ENCODE measurements at regions not wholly inside any gene's neighbourhood (a gene's known extent, or its start where the extent isn't known, plus 50 kb on each side); places are given as distances from the start of the nearest gene placed in this dataset.

GRCh38 chr6:54019860-54020259 lies 91.4 kb upstream of the MLIP start:
- TF ChIP-seq CTCF (IDR thresholded peaks at IDR 0.05) = no peak

GRCh38 chr6:54020334-54020733 lies 90.9 kb upstream of the MLIP start:
- no peak for TF ChIP-seq CTCF (IDR thresholded peaks at IDR 0.05)

GRCh38 chr6:54026652-54027400 lies 84.4 kb upstream of the MLIP start:
- no peak for TF ChIP-seq CTCF (IDR thresholded peaks at IDR 0.05)

- TF ChIP-seq CTCF (IDR thresholded peaks at IDR 0.05) = no peak
Observed at GRCh38 chr6:54028170-54028569, 83.1 kb upstream of the MLIP start.

- no peak for TF ChIP-seq CTCF (IDR thresholded peaks at IDR 0.05)
Observed at GRCh38 chr6:54029187-54029586, 82.1 kb upstream of the MLIP start.

- TF ChIP-seq CTCF (IDR thresholded peaks at IDR 0.05) = no peak
Observed at GRCh38 chr6:54031169-54031568, 80.1 kb upstream of the MLIP start.

GRCh38 chr6:54037277-54037779 lies 73.9 kb upstream of the MLIP start:
- TF ChIP-seq CTCF (IDR thresholded peaks at IDR 0.05) = no peak
